BLaER1 treated with 17β-estradiol and CSF1 and Interleukin-3, amounts not matched to agents 10 nM and 100 nM (cell line): ENCODE measurements at regions not wholly inside any gene's neighbourhood (a gene's known extent, or its start where the extent isn't known, plus 50 kb on each side); places are given as distances from the start of the nearest gene placed in this dataset.
A peak's percentile ranks its signal among the peaks of the same experiment; 100 is the strongest.

Experiments
- H3K27ac ChIP-seq, 11 experiments: shearing (Covaris generic); formaldehyde crosslinking; 2 replicates each; pipeline ENCODE4 v1.8.1; 2022
- H3K27me3 ChIP-seq, 11 experiments: shearing (Covaris generic); formaldehyde crosslinking; 2 replicates each; pipeline ENCODE4 v1.8.1; 2022
- H3K36me3 ChIP-seq, 11 experiments: shearing (Covaris generic); formaldehyde crosslinking; 2 replicates each; pipeline ENCODE4 v1.8.1; 2022
- H3K4me1 ChIP-seq, 10 experiments: shearing (Covaris generic); formaldehyde crosslinking; 2 replicates each; pipeline ENCODE4 v1.8.1; 2022
- H3K4me2 ChIP-seq, 11 experiments: shearing (Covaris generic); formaldehyde crosslinking; 2 replicates each; pipeline ENCODE4 v1.8.1; 2022
- H3K4me3 ChIP-seq, 10 experiments: shearing (Covaris generic); formaldehyde crosslinking; 2 replicates each; pipeline ENCODE4 v1.8.1; 2022
- H3K9ac ChIP-seq, 11 experiments: shearing (Covaris generic); formaldehyde crosslinking; 2 replicates each; pipeline ENCODE4 v1.8.1; 2022
- H3K9me3 ChIP-seq, 11 experiments: shearing (Covaris generic); formaldehyde crosslinking; replicated peaks in 1 of 11; 2 replicates each; pipeline ENCODE4 v1.8.1; 2022
- H4K20me1 ChIP-seq, 11 experiments: shearing (Covaris generic); formaldehyde crosslinking; 2 replicates each; pipeline ENCODE4 v1.8.1; 2022
- Cebpa-rat ChIP-seq, 11 experiments: shearing (Covaris generic); IDR thresholded peaks; 2 replicates each; pipeline ENCODE4 v1.8.1; 2022

GRCh38 chrX:66544181-66544580, 94.7 kb downstream of the EDA2R start:
- Histone ChIP-seq H4K20me1 (no peaks in the 10 kb centered on the region), H3K4me3 (no peak overlapping the region), H3K36me3 (no peaks in the 10 kb centered on the region), H3K9ac (no peak overlapping the region), H3K27ac (no peak overlapping the region), H3K4me2 (0 out of 22 replicates have a peak overlapping the region, but pooled peaks of 1 of the 11 experiments have one; percentile 1), H3K9me3 (no peaks in the 10 kb centered on the region), H3K27me3 (peaks cover 0 to 25% (median 15%) of the 10 kb centered on the region in 11 experiments; a peak in 18 of 22 replicates), H3K4me1 (peaks cover 0 to 5% (median 0%) of the 10 kb centered on the region in 10 experiments; a peak in 2 of 20 replicates)
- no peak for TF ChIP-seq Cebpa-rat (IDR thresholded peaks at IDR 0.05)

DNA sequence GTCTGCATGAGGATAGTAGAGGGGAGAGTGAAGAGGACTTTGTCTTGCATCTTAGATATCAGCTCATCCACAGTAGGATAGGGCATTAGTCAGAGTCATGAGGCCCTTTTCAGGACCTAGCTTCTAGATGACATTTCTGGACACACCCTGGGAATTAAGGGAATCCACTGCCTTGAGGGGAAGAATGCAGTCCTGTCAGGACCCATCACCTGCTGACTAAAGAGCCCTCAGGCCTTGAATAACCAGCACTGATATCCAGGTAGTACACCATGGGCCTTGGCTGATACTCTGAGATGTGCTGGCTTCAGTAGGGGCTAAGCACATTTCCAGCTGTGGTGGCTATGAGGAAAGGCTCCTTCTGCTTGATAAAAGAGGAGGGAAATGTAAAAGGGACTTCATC, 134.4 kb downstream of the EDA2R start:
- Histone ChIP-seq H3K9ac (no peak overlapping the region), H3K36me3 (no peaks in the 10 kb centered on the region), H3K4me3 (no peak overlapping the region), H4K20me1 (no peaks in the 10 kb centered on the region), H3K27ac (no peak overlapping the region), H3K9me3 (peaks cover 0 to 19% (median 4%) of the 10 kb centered on the region in 11 experiments; a peak in 11 of 22 replicates), H3K4me1 (no peaks in the 10 kb centered on the region), H3K4me2 (no peak overlapping the region), H3K27me3 (peaks cover 14 to 86% (median 70%) of the 10 kb centered on the region in 11 experiments; a peak in 21 of 22 replicates)
- no peak for TF ChIP-seq Cebpa-rat (IDR thresholded peaks at IDR 0.05)

DNA sequence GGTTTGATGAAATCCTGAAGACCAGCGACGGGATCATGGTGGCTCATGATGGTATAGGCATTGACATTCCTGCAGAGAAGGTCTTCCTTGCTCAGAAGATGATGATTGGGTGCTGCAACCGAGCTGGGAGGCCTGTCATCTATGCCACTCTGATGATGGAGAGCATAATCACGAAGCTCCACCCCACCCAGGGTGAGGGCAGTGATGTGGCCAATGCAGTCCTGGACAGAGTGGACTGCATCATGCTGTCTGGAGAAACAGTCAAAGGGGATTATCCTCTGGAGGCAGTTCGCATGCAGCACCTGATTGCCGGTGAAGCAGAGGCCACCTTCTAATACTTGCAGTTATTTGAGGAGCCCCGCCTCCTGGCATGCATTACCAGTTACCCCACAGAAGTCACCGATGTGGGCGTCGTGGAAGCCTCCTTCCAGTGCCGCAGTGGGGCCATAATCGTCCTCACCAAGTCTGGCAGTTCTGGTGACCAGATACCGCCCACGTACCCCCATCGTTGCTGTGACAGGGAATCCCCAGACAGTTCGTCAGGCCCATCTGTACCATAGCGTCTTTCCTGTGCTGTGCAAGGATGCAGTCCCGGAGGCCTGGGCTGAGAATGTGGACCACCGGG, 140.1 kb downstream of the EDA2R start:
- TF ChIP-seq Cebpa-rat (IDR thresholded peaks at IDR 0.05) = no peak
- Histone ChIP-seq H3K4me3 (no peak overlapping the region), H3K4me2 (no peak overlapping the region), H3K27ac (no peak overlapping the region), H3K9ac (no peak overlapping the region), H3K36me3 (no peaks in the 10 kb centered on the region), H3K9me3 (peaks cover 0 to 4% (median 0%) of the 10 kb centered on the region in 11 experiments; a peak in 2 of 22 replicates), H3K27me3 (peaks cover 7 to 76% (median 61%) of the 10 kb centered on the region in 11 experiments; a peak in 21 of 22 replicates), H4K20me1 (no peaks in the 10 kb centered on the region), H3K4me1 (no peaks in the 10 kb centered on the region)

GRCh38 chrX:66489339-66489738, 149.5 kb downstream of the EDA2R start:
- Histone ChIP-seq H3K4me3 (no peak overlapping the region), H3K9ac (no peak overlapping the region), H3K27ac (no peak overlapping the region), H3K9me3 (peaks cover 0 to 20% (median 5%) of the 10 kb centered on the region in 11 experiments; a peak in 6 of 22 replicates), H3K27me3 (peaks cover 28 to 83% (median 73%) of the 10 kb centered on the region in 11 experiments; a peak in 21 of 22 replicates), H3K4me2 (no peak overlapping the region), H3K4me1 (no peaks in the 10 kb centered on the region), H4K20me1 (no peaks in the 10 kb centered on the region), H3K36me3 (no peaks in the 10 kb centered on the region)
- TF ChIP-seq Cebpa-rat (IDR thresholded peaks at IDR 0.05) = no peak
